HCT116 (cell line): ENCODE measurements at regions not wholly inside any gene's neighbourhood (a gene's known extent, or its start where the extent isn't known, plus 50 kb on each side); places are given as distances from the start of the nearest gene placed in this dataset.

Experiments
- ATAC-seq: fragments of 200-7000 bp; cut with Tn5 transposase; 2 replicates; pipeline ENCODE4 v1.9.1; 2020; ENCODE audit warnings: mild to moderate bottlenecking, moderate library complexity
- BruUV-seq: library from RNA; stranded (reverse); fragments of 400-500 nt; replicated peaks from 2 replicates; lab custom pipeline; 2021; lab: Mats Ljungman, UMichigan
- CTCF ChIA-PET: fragments of 300-600 bp; sonication (Branson Sonifier 250); formaldehyde crosslinking; loops from one replicate; lab custom pipeline; 2021; ENCODE audit warnings: antibody characterized with exemption; lab: Charles Lee
- POLR2A ChIA-PET: fragments of 300-600, 350-600 bp; sonication (Branson Sonifier 250); formaldehyde crosslinking; loops from one replicate; lab custom pipeline; 2021; ENCODE audit warnings: antibody characterized with exemption; lab: Charles Lee
- RAD21 ChIA-PET, 2 experiments: fragments of 300-600 bp; sonication (Branson Sonifier 250); formaldehyde crosslinking; loops; one replicate each; lab custom pipeline; 2023; ENCODE audit warnings: low total read pairs in 2 of 2; ENCODE audit not compliant: uncharacterized antibody in 2 of 2, unreplicated experiment in 2 of 2, low non-redundant PET in 1 of 2; lab: Charles Lee
- DNase-seq: peaks from one replicate; pipeline ENCODE4 v3.0.0-alpha.2; 2010; ENCODE audit warnings: low read depth, low spot score
- H2AFZ ChIP-seq: fragments of 200-600 bp; shearing (Covaris generic), sonication (generic); 2 replicates; pipeline ENCODE4 v1.6.1; 2017; ENCODE audit warnings: low read depth, mixed run types, mixed read lengths, antibody characterized with exemption, low read length; ENCODE audit not compliant: poor library complexity, severe bottlenecking
- H3K27ac ChIP-seq: 2 replicates; pipeline ENCODE4 v1.5.1; 2012; ENCODE audit warnings: low read depth, low read length
- H3K27me3 ChIP-seq: fragments of 200-600 bp; sonication (generic); 2 replicates; pipeline ENCODE4 v1.6.1; 2016; ENCODE audit warnings: mixed run types, low read length, mixed read lengths; ENCODE audit not compliant: insufficient read depth
- H3K36me3 ChIP-seq, 2 experiments: fragments of 200-500 bp in 1 of 2; fragments of 200-600 bp in 1 of 2; sonication (Bioruptor generic) in 1 of 2; sonication (generic) in 1 of 2; 2 replicates each; pipeline versions ENCODE4 v1.5.1 to v1.6.1; 2014 to 2016; ENCODE audit warnings: low read length in 2 of 2, inconsistent platforms in 1 of 2, mixed read lengths in 1 of 2, mixed run types in 1 of 2; ENCODE audit not compliant: insufficient read depth in 2 of 2, control insufficient read depth in 1 of 2
- H3K4me1 ChIP-seq, 2 experiments: fragments of 200-600 bp in 1 of 2; sonication (generic) in 1 of 2; 2 replicates each; pipeline versions ENCODE4 v1.5.1 to v1.6.1; 2012 to 2017; ENCODE audit warnings: low read length in 2 of 2, inconsistent platforms in 1 of 2, mild to moderate bottlenecking in 1 of 2, mixed read lengths in 1 of 2, mixed run types in 1 of 2, moderate library complexity in 1 of 2; ENCODE audit not compliant: insufficient read depth in 2 of 2, control insufficient read depth in 1 of 2
- H3K4me2 ChIP-seq: fragments of 200-600 bp; sonication (generic); 2 replicates; pipeline ENCODE4 v1.6.1; 2017; ENCODE audit warnings: mixed run types, low read length, mixed read lengths
- H3K4me3 ChIP-seq, 2 experiments: fragments of 200-600 bp in 1 of 2; sonication (generic) in 1 of 2; replicated peaks in 1 of 2; 2 replicates each; pipeline ENCODE4 v1.5.1; 2011 to 2016; ENCODE audit warnings: low read length in 2 of 2, control low read depth in 1 of 2, low read depth in 1 of 2, mild to moderate bottlenecking in 1 of 2, mixed read lengths in 1 of 2, mixed run types in 1 of 2
- H3K79me2 ChIP-seq: fragments of 200-600 bp; sonication (generic); 2 replicates; pipeline ENCODE4 v1.6.1; 2017; ENCODE audit warnings: mild to moderate bottlenecking, mixed run types, low read length, moderate library complexity, mixed read lengths; ENCODE audit not compliant: insufficient read depth
- H3K9ac ChIP-seq: fragments of 200-600 bp; sonication (generic); 2 replicates; pipeline ENCODE4 v1.6.1; 2016; ENCODE audit warnings: low read length, mixed read lengths
- H3K9me2 ChIP-seq: fragments of 200-600 bp; sonication (generic), shearing (Covaris generic); 2 replicates; pipeline ENCODE4 v1.6.1; 2017; ENCODE audit warnings: mixed run types, mild to moderate bottlenecking, moderate library complexity; ENCODE audit not compliant: insufficient read depth
- H3K9me3 ChIP-seq, 2 experiments: fragments of 200-500 bp in 1 of 2; fragments of 200-600 bp in 1 of 2; sonication (Bioruptor generic) in 1 of 2; sonication (generic) in 1 of 2; 2 replicates each; pipeline ENCODE4 v1.6.1; 2014 to 2017; ENCODE audit warnings: low read length in 2 of 2, mixed read lengths in 2 of 2, inconsistent platforms in 1 of 2, low read depth in 1 of 2, mild to moderate bottlenecking in 1 of 2, mixed run types in 1 of 2, moderate library complexity in 1 of 2; ENCODE audit not compliant: control insufficient read depth in 1 of 2, insufficient read depth in 1 of 2
- H4K20me1 ChIP-seq: fragments of 200-600 bp; sonication (generic), shearing (Covaris generic); 2 replicates; pipeline ENCODE4 v1.6.1; 2017; ENCODE audit warnings: mixed run types, mild to moderate bottlenecking, moderate library complexity; ENCODE audit not compliant: insufficient read depth
- CEBPB ChIP-seq: IDR thresholded peaks from 2 replicates; pipeline ENCODE4 v1.6.1; 2012; ENCODE audit warnings: low read depth
- JUND ChIP-seq: IDR thresholded peaks from 2 replicates; pipeline ENCODE4 v1.6.1; 2012
- POLR2A ChIP-seq: IDR thresholded peaks from 2 replicates; pipeline ENCODE4 v1.7.0; 2011; ENCODE audit warnings: borderline replicate concordance; ENCODE audit not compliant: insufficient read depth, insufficient read length; ENCODE audit errors: extremely low read depth
- SP1 ChIP-seq: IDR thresholded peaks from 2 replicates; pipeline ENCODE4 v1.6.1; 2012; ENCODE audit warnings: low read depth
- intact Hi-C: fragments of 100-400 bp; cut with micrococcal nuclease; formaldehyde crosslinking; loops from 2 replicates; pipeline ENCODE4 v1.10.0; 2022
- TF ChIP-seq, protein P1 (sequence below): IDR thresholded peaks from 2 replicates; pipeline ENCODE4 v1.6.1; 2011; ENCODE audit warnings: mild to moderate bottlenecking, low read length, moderate library complexity; ENCODE audit not compliant: insufficient replicate concordance; ENCODE audit errors: extremely low read depth

DNA sequence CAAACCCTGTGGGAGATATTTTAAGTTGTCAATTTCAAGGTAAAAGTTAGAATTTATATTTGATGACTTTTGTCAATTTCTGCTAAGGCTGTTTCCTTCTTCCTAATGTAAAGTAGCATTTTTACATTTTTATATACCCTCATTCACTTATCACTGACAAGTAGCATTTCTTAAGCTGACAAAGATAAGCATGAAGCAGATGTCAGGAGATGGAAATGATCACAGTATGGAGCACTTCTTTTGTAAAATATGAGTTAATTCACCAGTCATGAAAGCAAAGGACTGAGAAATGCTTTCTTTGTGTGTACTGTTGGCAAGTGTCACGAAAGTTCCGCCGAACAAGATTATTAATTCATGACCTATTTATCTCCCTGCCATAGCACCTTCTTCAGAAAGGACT, 503.9 kb downstream of the DNAJB9 start:
- no peak overlapping the region for H3K27ac ChIP-seq
- H3K4me1 ChIP-seq: no peaks in the 10 kb centered on the region
- H3K9ac ChIP-seq: no peak overlapping the region
- no peak overlapping the region for H3K4me3 ChIP-seq
- no TSS peak for BruUV-seq
- DNase-seq (no peak), ATAC-seq (no peak)
- H3K4me2 ChIP-seq: no peak overlapping the region
- no peaks in the 10 kb centered on the region for H3K79me2 ChIP-seq
- 0 out of 2 replicates have a peak, but pooled peaks cover 3% of the 10 kb centered on the region for H3K9me2 ChIP-seq
- no peaks in the 10 kb centered on the region for H4K20me1 ChIP-seq
- H3K27me3 ChIP-seq: no peaks in the 10 kb centered on the region
- H3K36me3 ChIP-seq: no peaks in the 10 kb centered on the region
- intact Hi-C loops: no loop called here
- no peaks in the 10 kb centered on the region for H3K9me3 ChIP-seq
- no peak for TF ChIP-seq JUND
- no peak for TF ChIP-seq POLR2A
- no peak for TF ChIP-seq CEBPB
- POLR2A ChIA-PET: no interaction called here
- RAD21 ChIA-PET: no interaction called here
- H2AFZ ChIP-seq: no peak overlapping the region
- CTCF ChIA-PET: no interaction called here

DNA sequence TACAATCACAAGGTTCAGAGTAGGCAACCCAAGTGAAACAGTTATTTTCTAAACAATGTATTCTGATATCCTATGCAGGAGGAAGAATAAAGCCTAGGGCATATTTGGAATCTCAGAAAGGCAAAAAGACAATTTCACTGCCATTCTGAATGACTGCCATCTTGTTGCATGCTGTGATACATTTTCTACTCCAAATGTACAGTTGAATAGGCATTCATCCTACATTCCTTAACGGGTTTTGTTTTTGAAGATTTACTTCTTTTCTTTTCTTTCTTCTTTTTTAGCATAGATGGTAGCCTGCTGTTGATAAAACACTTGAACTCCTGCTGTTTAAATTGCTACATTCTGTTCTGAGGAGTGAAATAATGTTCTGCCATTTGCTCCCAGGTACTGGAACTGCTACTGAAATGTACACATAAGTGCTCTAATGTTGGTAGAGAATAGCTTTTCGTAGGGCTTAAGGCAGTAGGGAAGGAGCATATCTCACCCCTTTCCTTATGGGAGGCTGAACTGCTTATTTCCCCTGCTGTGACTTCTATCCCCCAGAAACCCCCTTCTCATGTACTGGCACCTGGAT, 506.8 kb downstream of the DNAJB9 start:
- H3K9me2 ChIP-seq: 0 out of 2 replicates have a peak, but pooled peaks cover 3% of the 10 kb centered on the region
- DNase-seq (no peak), ATAC-seq (no peak)
- H3K79me2 ChIP-seq: no peaks in the 10 kb centered on the region
- no peaks in the 10 kb centered on the region for H4K20me1 ChIP-seq
- no peaks in the 10 kb centered on the region for H3K9me3 ChIP-seq
- H3K9ac ChIP-seq: no peak overlapping the region
- no peak for TF ChIP-seq SP1
- TF ChIP-seq, protein P1, sequence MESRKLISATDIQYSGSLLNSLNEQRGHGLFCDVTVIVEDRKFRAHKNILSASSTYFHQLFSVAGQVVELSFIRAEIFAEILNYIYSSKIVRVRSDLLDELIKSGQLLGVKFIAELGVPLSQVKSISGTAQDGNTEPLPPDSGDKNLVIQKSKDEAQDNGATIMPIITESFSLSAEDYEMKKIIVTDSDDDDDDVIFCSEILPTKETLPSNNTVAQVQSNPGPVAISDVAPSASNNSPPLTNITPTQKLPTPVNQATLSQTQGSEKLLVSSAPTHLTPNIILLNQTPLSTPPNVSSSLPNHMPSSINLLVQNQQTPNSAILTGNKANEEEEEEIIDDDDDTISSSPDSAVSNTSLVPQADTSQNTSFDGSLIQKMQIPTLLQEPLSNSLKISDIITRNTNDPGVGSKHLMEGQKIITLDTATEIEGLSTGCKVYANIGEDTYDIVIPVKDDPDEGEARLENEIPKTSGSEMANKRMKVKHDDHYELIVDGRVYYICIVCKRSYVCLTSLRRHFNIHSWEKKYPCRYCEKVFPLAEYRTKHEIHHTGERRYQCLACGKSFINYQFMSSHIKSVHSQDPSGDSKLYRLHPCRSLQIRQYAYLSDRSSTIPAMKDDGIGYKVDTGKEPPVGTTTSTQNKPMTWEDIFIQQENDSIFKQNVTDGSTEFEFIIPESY: no peak
- BruUV-seq: no TSS peak
- H2AFZ ChIP-seq: no peak overlapping the region
- H3K27ac ChIP-seq: no peak overlapping the region
- POLR2A ChIA-PET: no interaction called here
- H3K4me3 ChIP-seq: no peak overlapping the region
- RAD21 ChIA-PET: no interaction called here
- no peaks in the 10 kb centered on the region for H3K4me1 ChIP-seq
- CTCF ChIA-PET: no interaction called here
- intact Hi-C loops: no loop called here
- no peaks in the 10 kb centered on the region for H3K27me3 ChIP-seq
- no peak overlapping the region for H3K4me2 ChIP-seq
- no peaks in the 10 kb centered on the region for H3K36me3 ChIP-seq
